ENCODE measurements at regions not wholly inside any gene's neighbourhood (a gene's known extent, or its start where the extent isn't known, plus 50 kb on each side); places are given as distances from the start of the nearest gene placed in this dataset.
"Not testable (repeated sequence)": the region's sequence is repeated elsewhere in the genome, so short reads cannot be mapped to it uniquely, and the experiment has no call there.

GRCh38 chr16:29124162-29124561 is 139.3 kb downstream of the LAT start:
- TF ChIP-seq CTCF, POLR2A, POLR2AphosphoS5 (IDR thresholded peaks at IDR 0.05): not testable (repeated sequence)

Measured in breast epithelium (tissue), 3 donors.